Fibroblast of skin of left biceps (primary cell): ENCODE measurements at regions not wholly inside any gene's neighbourhood (a gene's known extent, or its start where the extent isn't known, plus 50 kb on each side); places are given as distances from the start of the nearest gene placed in this dataset.

ENCODE experiments used
- DNase-seq, 2 experiments: peaks; one replicate each; pipeline ENCODE4 v3.0.0-alpha.2; 2013; ENCODE audit warnings: low read depth in 2 of 2

- no peak for DNase-seq
These were observed 104.7 kb upstream of the CLDN10 start for GRCh38 chr13:95447814-95448213.

GRCh38 chr13:95451656-95452055 lies 100.9 kb upstream of the CLDN10 start:
- DNase-seq: no peak

- DNase-seq: no peak
These were observed 100.1 kb upstream of the CLDN10 start for GRCh38 chr13:95452375-95452774.

- no peak for DNase-seq
These were observed 96.7 kb upstream of the CLDN10 start for GRCh38 chr13:95455782-95456181.

GRCh38 chr13:95456815-95457214 lies 95.7 kb upstream of the CLDN10 start:
- no peak for DNase-seq

GRCh38 chr13:95457294-95457693 lies 95.2 kb upstream of the CLDN10 start:
- no peak for DNase-seq

- DNase-seq: no peak
These were observed 89.7 kb upstream of the CLDN10 start for GRCh38 chr13:95462801-95463200.

GRCh38 chr13:95463531-95463930 lies 89.0 kb upstream of the CLDN10 start:
- no peak for DNase-seq

GRCh38 chr13:95470574-95471366 lies 81.8 kb upstream of the CLDN10 start:
- no peak for DNase-seq

GRCh38 chr13:95471960-95472359 lies 80.6 kb upstream of the CLDN10 start:
- DNase-seq: no peak

GRCh38 chr13:95474992-95475391 lies 77.5 kb upstream of the CLDN10 start:
- DNase-seq: no peak

- no peak for DNase-seq
These were observed 75.3 kb upstream of the CLDN10 start for GRCh38 chr13:95477187-95477586.

GRCh38 chr13:95479731-95480130 lies 72.8 kb upstream of the CLDN10 start:
- DNase-seq: no peak

GRCh38 chr13:95480131-95480545 lies 72.4 kb upstream of the CLDN10 start:
- no peak for DNase-seq

- no peak for DNase-seq
These were observed 71.4 kb upstream of the CLDN10 start for GRCh38 chr13:95480791-95481780.

GRCh38 chr13:95484052-95484451 lies 68.5 kb upstream of the CLDN10 start:
- no peak for DNase-seq

- DNase-seq: no peak
These were observed 67.4 kb upstream of the CLDN10 start for GRCh38 chr13:95485045-95485517.

GRCh38 chr13:95485518-95486144 lies 66.9 kb upstream of the CLDN10 start:
- DNase-seq: no peak

GRCh38 chr13:95492044-95492801 lies 60.3 kb upstream of the CLDN10 start:
- DNase-seq: no peak

- DNase-seq: peak; percentile 10 to 31
These were observed 58.3 kb upstream of the CLDN10 start for GRCh38 chr13:95494082-95494681.

GRCh38 chr13:95496485-95496884 lies 56.0 kb upstream of the CLDN10 start:
- DNase-seq: no peak
